Muscle layer of colon (tissue), 2 donors: ENCODE measurements at regions not wholly inside any gene's neighbourhood (a gene's known extent, or its start where the extent isn't known, plus 50 kb on each side); places are given as distances from the start of the nearest gene placed in this dataset.

Experiments
- H3K27ac ChIP-seq: one replicate; pipeline ENCODE4 v1.7.0; 2013; ENCODE audit warnings: low read depth, mild to moderate bottlenecking, low read length, moderate library complexity
- H3K27me3 ChIP-seq, 2 donors: one replicate each; pipeline ENCODE4 v1.7.0; 2013; ENCODE audit warnings: low read length in 2 of 2, mild to moderate bottlenecking in 2 of 2; ENCODE audit not compliant: insufficient read depth in 2 of 2, control insufficient read depth in 1 of 2
- H3K36me3 ChIP-seq: one replicate; pipeline ENCODE4 v1.7.0; 2013; ENCODE audit warnings: mild to moderate bottlenecking, low read length; ENCODE audit not compliant: insufficient read depth
- H3K4me1 ChIP-seq: one replicate; pipeline ENCODE4 v1.7.0; 2013; ENCODE audit warnings: mild to moderate bottlenecking, low read length; ENCODE audit not compliant: insufficient read depth
- H3K4me3 ChIP-seq, 2 donors: one replicate each; pipeline ENCODE4 v1.7.0; 2013; ENCODE audit warnings: low read length in 2 of 2, low read depth in 1 of 2, mild to moderate bottlenecking in 1 of 2, moderate library complexity in 1 of 2
- H3K9ac ChIP-seq: one replicate; pipeline ENCODE4 v1.7.0; 2013; ENCODE audit warnings: low read length
- H3K9me3 ChIP-seq: one replicate; pipeline ENCODE4 v1.7.0; 2013; ENCODE audit warnings: mild to moderate bottlenecking, low read length
- donor health status: abdominal sarcoma.
- donor health status: Adenocarcinoma of cecum.

- H3K4me3 ChIP-seq, result no peak overlapping the region
- H3K27me3 ChIP-seq, result no peaks in the 10 kb centered on the region
- H3K4me1 ChIP-seq, result no peaks in the 10 kb centered on the region
- no peak overlapping the region for H3K27ac ChIP-seq
- no peaks in the 10 kb centered on the region for H3K36me3 ChIP-seq
- H3K9ac ChIP-seq, result no peak overlapping the region
- H3K9me3 ChIP-seq, result no peaks in the 10 kb centered on the region
Observed at GRCh38 chr12:115433014-115433634, 749.1 kb upstream of the TBX3 start.

DNA sequence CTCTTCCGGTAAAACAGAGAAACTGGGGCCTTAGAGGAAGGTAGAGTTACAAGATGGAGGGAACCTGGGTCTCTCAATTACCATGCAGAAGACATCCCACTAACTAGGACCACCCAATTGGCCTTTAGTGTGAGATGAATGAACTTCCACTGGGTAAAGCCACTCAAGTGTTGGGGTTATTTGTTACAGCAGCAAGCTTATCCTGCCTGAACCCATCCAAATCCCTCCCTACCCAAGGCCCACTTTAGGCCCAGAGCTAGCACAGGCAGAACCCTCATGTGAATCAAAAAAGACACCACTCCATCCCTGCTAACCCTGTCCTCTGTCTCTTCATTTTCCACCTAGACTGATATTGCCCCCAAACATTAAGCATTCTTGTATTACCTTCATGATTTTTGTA lies 746.7 kb upstream of the TBX3 start:
- H3K9me3 ChIP-seq, result no peaks in the 10 kb centered on the region
- no peaks in the 10 kb centered on the region for H3K27me3 ChIP-seq
- H3K9ac ChIP-seq, result no peak overlapping the region
- H3K4me1 ChIP-seq, result no peaks in the 10 kb centered on the region
- no peak overlapping the region for H3K4me3 ChIP-seq
- H3K27ac ChIP-seq, result no peak overlapping the region
- H3K36me3 ChIP-seq, result no peaks in the 10 kb centered on the region

GRCh38 chr12:115426732-115427131 lies 742.8 kb upstream of the TBX3 start:
- H3K36me3 ChIP-seq, result no peaks in the 10 kb centered on the region
- no peak overlapping the region for H3K9ac ChIP-seq
- no peaks in the 10 kb centered on the region for H3K4me1 ChIP-seq
- H3K9me3 ChIP-seq, result no peaks in the 10 kb centered on the region
- H3K4me3 ChIP-seq, result no peak overlapping the region
- H3K27ac ChIP-seq, result no peak overlapping the region
- H3K27me3 ChIP-seq, result no peaks in the 10 kb centered on the region

- H3K4me1 ChIP-seq, result no peaks in the 10 kb centered on the region
- no peaks in the 10 kb centered on the region for H3K27me3 ChIP-seq
- no peaks in the 10 kb centered on the region for H3K9me3 ChIP-seq
- H3K27ac ChIP-seq, result no peak overlapping the region
- no peaks in the 10 kb centered on the region for H3K36me3 ChIP-seq
- H3K9ac ChIP-seq, result no peak overlapping the region
- no peak overlapping the region for H3K4me3 ChIP-seq
Observed at GRCh38 chr12:115424003-115424402, 740.0 kb upstream of the TBX3 start.

DNA sequence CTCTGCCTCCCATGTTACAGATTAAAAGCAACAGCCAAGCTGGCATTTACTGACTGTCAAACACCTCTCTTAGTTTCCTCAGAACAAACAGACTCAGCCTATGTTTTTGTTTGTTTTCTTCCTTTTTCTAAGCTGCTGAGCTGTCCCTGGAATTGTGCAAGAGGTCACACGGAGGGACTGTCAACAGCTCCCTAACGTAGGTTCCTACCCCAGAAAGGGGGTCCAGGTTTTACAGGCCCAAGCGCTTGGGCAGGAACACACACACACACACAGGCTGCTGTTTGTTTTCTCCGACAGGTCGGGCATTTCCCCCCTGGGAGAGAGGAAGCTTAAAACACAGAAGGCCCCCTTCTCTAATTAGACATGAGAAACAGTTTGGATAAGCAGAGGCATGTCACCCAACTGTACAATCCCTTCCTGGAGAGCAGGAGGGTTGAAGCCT lies 739.6 kb upstream of the TBX3 start:
- no peaks in the 10 kb centered on the region for H3K36me3 ChIP-seq
- H3K9ac ChIP-seq, result no peak overlapping the region
- no peak overlapping the region for H3K4me3 ChIP-seq
- no peak overlapping the region for H3K27ac ChIP-seq
- H3K27me3 ChIP-seq, result no peaks in the 10 kb centered on the region
- H3K9me3 ChIP-seq, result no peaks in the 10 kb centered on the region
- no peaks in the 10 kb centered on the region for H3K4me1 ChIP-seq

DNA sequence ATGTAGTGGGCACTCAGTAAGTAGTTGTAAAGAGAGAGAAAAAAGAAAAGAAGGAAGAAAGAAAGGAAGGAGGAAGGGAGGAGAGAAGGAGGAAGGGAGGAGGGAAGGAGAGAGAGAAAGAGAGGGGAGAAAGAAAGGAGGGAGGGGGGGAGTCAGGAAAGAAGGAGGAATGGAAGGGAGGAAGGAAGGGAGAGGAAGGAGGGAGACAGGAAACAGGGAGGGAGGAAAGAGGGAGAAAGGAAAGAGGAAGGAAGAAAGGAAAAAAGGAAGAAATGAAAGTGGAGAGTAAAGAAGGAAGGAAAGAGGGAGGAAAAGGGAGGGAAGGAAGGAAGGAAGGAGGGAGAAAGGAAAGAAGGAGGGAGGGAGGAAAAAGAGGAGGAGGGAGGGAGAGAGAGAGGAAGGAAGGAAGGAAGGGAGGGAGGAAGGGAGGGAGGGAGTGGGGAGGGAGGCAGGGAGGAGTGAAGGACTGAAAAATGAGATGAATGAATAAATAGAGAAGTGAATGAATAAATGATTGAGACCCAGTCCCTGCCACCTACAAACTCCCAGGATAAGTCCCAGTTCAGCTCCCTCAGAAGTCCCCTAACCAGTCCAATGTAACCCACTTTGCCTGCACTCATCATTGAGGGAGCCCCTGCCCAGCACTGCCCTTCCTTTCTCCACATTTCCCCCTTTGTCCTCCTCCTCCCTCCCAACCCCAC lies 739.0 kb upstream of the TBX3 start:
- no peak overlapping the region for H3K4me3 ChIP-seq
- H3K9me3 ChIP-seq, result no peaks in the 10 kb centered on the region
- no peak overlapping the region for H3K9ac ChIP-seq
- no peaks in the 10 kb centered on the region for H3K4me1 ChIP-seq
- H3K36me3 ChIP-seq, result no peaks in the 10 kb centered on the region
- H3K27ac ChIP-seq, result no peak overlapping the region
- H3K27me3 ChIP-seq, result no peaks in the 10 kb centered on the region

- Histone ChIP-seq H3K36me3 (no peaks in the 10 kb centered on the region), H3K4me1 (no peaks in the 10 kb centered on the region), H3K9ac (no peak overlapping the region), H3K27me3 (no peaks in the 10 kb centered on the region), H3K9me3 (no peaks in the 10 kb centered on the region), H3K27ac (no peak overlapping the region), H3K4me3 (no peak overlapping the region)
Observed at GRCh38 chr12:115421796-115422709, 738.1 kb upstream of the TBX3 start.

DNA sequence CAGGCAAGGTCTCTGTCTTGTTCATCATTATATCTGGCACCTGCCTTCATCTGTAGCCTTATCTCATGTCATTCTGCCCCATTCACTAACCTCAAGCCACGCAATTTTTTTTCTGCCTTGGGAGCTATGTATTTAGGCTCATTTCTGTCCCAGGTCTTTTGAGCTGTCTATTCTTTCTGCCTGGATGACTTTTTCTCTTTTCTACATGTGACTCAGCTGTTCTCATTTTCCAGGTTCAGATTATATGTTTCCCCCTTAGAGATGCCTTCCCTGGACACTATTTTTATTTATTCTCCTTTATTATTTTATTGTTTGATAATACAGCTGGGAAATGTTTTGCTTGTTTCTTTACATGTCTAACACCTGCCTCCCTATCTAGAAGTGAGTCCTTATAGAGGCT lies 737.4 kb upstream of the TBX3 start:
- Histone ChIP-seq H3K27me3 (no peaks in the 10 kb centered on the region), H3K27ac (no peak overlapping the region), H3K4me1 (no peaks in the 10 kb centered on the region), H3K36me3 (no peaks in the 10 kb centered on the region), H3K4me3 (no peak overlapping the region), H3K9ac (no peak overlapping the region), H3K9me3 (no peaks in the 10 kb centered on the region)

DNA sequence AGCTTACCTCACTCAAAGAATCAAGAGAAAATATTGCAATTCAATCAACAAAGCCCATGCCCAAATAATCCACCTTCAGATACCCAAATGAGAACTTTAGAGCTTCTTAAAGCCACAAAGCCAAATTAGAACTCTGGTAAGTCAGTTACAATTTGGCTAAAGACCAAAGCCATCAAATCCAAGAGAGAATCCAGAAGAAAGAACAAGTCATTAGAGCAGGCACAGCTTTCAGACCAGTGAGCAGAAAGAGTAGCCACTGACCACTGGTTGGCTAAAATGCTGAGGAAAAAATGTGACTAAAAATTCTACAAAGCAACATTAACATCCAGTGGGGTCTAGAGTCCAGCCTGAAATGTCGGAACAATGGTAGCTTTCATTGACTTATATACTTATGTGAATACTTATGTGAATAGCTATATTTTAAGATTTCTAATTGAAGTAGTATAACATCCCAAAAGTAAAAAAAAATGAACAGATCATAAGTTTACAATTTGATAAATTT lies 735.2 kb upstream of the TBX3 start:
- H3K36me3 ChIP-seq, result no peaks in the 10 kb centered on the region
- H3K27ac ChIP-seq, result no peak overlapping the region
- H3K9ac ChIP-seq, result no peak overlapping the region
- H3K4me1 ChIP-seq, result no peaks in the 10 kb centered on the region
- no peak overlapping the region for H3K4me3 ChIP-seq
- no peaks in the 10 kb centered on the region for H3K9me3 ChIP-seq
- H3K27me3 ChIP-seq, result no peaks in the 10 kb centered on the region

- H3K36me3 ChIP-seq, result no peaks in the 10 kb centered on the region
- H3K9me3 ChIP-seq, result no peaks in the 10 kb centered on the region
- no peak overlapping the region for H3K27ac ChIP-seq
- no peaks in the 10 kb centered on the region for H3K4me1 ChIP-seq
- no peaks in the 10 kb centered on the region for H3K27me3 ChIP-seq
- no peak overlapping the region for H3K4me3 ChIP-seq
- H3K9ac ChIP-seq, result no peak overlapping the region
Observed at GRCh38 chr12:115417610-115418009, 733.6 kb upstream of the TBX3 start.

- H3K27me3 ChIP-seq, result no peaks in the 10 kb centered on the region
- no peaks in the 10 kb centered on the region for H3K9me3 ChIP-seq
- H3K4me1 ChIP-seq, result no peaks in the 10 kb centered on the region
- H3K4me3 ChIP-seq, result no peak overlapping the region
- no peak overlapping the region for H3K27ac ChIP-seq
- no peak overlapping the region for H3K9ac ChIP-seq
- H3K36me3 ChIP-seq, result no peaks in the 10 kb centered on the region
Observed at GRCh38 chr12:115416869-115417268, 732.9 kb upstream of the TBX3 start.
